Peyer's patch (tissue), 4 donors: ENCODE measurements at regions not wholly inside any gene's neighbourhood (a gene's known extent, or its start where the extent isn't known, plus 50 kb on each side); places are given as distances from the start of the nearest gene placed in this dataset.

Experiments used
- DNase-seq, 3 donors: peaks; one replicate each; pipeline ENCODE4 v3.0.0-alpha.2; 2017 to 2019
- H3K27ac ChIP-seq, 4 donors: fragments of 200-600 bp; sonication (generic); one replicate each; pipeline ENCODE4 v1.5.1; 2016 to 2019
- H3K27me3 ChIP-seq, 2 donors: fragments of 200-600 bp; sonication (generic); one replicate each; pipeline ENCODE4 v1.5.1; 2019
- H3K36me3 ChIP-seq, 3 donors: fragments of 200-600 bp; sonication (generic); one replicate each; pipeline ENCODE4 v1.5.1; 2016 to 2019
- H3K4me1 ChIP-seq, 4 donors: fragments of 200-600 bp; sonication (generic); one replicate each; pipeline ENCODE4 v1.5.1; 2016 to 2019
- H3K4me3 ChIP-seq, 4 donors: fragments of 200-600 bp; sonication (generic); 1 replicate in 3 of 4; 2 replicates in 1 of 4; pipeline ENCODE4 v1.5.1; 2016 to 2019; ENCODE audit warnings: mild to moderate bottlenecking in 1 of 4
- H3K9me3 ChIP-seq, 4 donors: fragments of 200-600 bp; sonication (generic); one replicate each; pipeline ENCODE4 v1.5.1; 2016 to 2019; ENCODE audit warnings: mild to moderate bottlenecking in 1 of 4
- CTCF ChIP-seq, 6 experiments: fragments of 450-650 bp in 4 of 6; fragments of 200-600 bp in 2 of 6; sonication (generic) in 1 of 6; IDR thresholded peaks; one replicate each; pipeline ENCODE4 v1.5.1; 2017 to 2019; ENCODE audit warnings: antibody characterized with exemption in 6 of 6, mild to moderate bottlenecking in 3 of 6, moderate library complexity in 1 of 6
- POLR2A ChIP-seq, 2 donors: fragments of 450-650 bp; IDR thresholded peaks; one replicate each; pipeline ENCODE4 v1.5.1; 2017; ENCODE audit warnings: antibody characterized with exemption in 2 of 2, mild to moderate bottlenecking in 2 of 2, moderate library complexity in 2 of 2

GRCh38 chr4:123017636-123018395, 95.4 kb upstream of the NUDT6 start:
- Histone ChIP-seq H3K27ac (no peak overlapping the region), H3K4me1 (no peaks in the 10 kb centered on the region), H3K27me3 (no peaks in the 10 kb centered on the region), H3K36me3 (peaks cover 0 to 3% (median 0%) of the 10 kb centered on the region in 3 donors), H3K9me3 (no peaks in the 10 kb centered on the region), H3K4me3 (no peak overlapping the region)
- DNase-seq: no peak
- TF ChIP-seq POLR2A (IDR thresholded peaks at IDR 0.05): no peak
- TF ChIP-seq CTCF (IDR thresholded peaks at IDR 0.05): no peak

GRCh38 chr4:123018396-123018775, 96.0 kb upstream of the NUDT6 start:
- H3K27ac ChIP-seq: no peak overlapping the region
- peaks cover 0 to 3% (median 0%) of the 10 kb centered on the region in 3 donors for H3K36me3 ChIP-seq
- no peak for DNase-seq
- no peak overlapping the region for H3K4me3 ChIP-seq
- no peaks in the 10 kb centered on the region for H3K4me1 ChIP-seq
- H3K9me3 ChIP-seq: no peaks in the 10 kb centered on the region
- H3K27me3 ChIP-seq: no peaks in the 10 kb centered on the region
- TF ChIP-seq POLR2A (IDR thresholded peaks at IDR 0.05) (no peak), CTCF (IDR thresholded peaks at IDR 0.05) (no peak)

- Histone ChIP-seq H3K36me3 (peaks cover 0 to 3% (median 0%) of the 10 kb centered on the region in 3 donors), H3K4me3 (no peak overlapping the region), H3K27ac (no peak overlapping the region), H3K4me1 (no peaks in the 10 kb centered on the region), H3K27me3 (no peaks in the 10 kb centered on the region), H3K9me3 (no peaks in the 10 kb centered on the region)
- DNase-seq: no peak
- TF ChIP-seq POLR2A (IDR thresholded peaks at IDR 0.05) (no peak), CTCF (IDR thresholded peaks at IDR 0.05) (no peak)
These were observed 97.9 kb upstream of the NUDT6 start for GRCh38 chr4:123020285-123020684.

GRCh38 chr4:123023647-123024046, 101.2 kb upstream of the NUDT6 start:
- Histone ChIP-seq H3K4me1 (no peaks in the 10 kb centered on the region), H3K4me3 (no peak overlapping the region)
- TF ChIP-seq POLR2A (IDR thresholded peaks at IDR 0.05): no peak
- no peak for TF ChIP-seq CTCF (IDR thresholded peaks at IDR 0.05)

GRCh38 chr4:123024710-123025109, 102.3 kb upstream of the NUDT6 start:
- H3K27me3 ChIP-seq: no peaks in the 10 kb centered on the region
- DNase-seq: no peak
- TF ChIP-seq POLR2A (IDR thresholded peaks at IDR 0.05): no peak
- TF ChIP-seq CTCF (IDR thresholded peaks at IDR 0.05): no peak
- H3K36me3 ChIP-seq: peaks cover 0 to 3% (median under 1%) of the 10 kb centered on the region in 3 donors
- H3K4me1 ChIP-seq: no peaks in the 10 kb centered on the region
- no peaks in the 10 kb centered on the region for H3K9me3 ChIP-seq
- no peak overlapping the region for H3K27ac ChIP-seq
- H3K4me3 ChIP-seq: no peak overlapping the region

More at GRCh38 chr4:123023647-123024046, 101.2 kb upstream of the NUDT6 start:
- H3K27me3 ChIP-seq: no peaks in the 10 kb centered on the region
- no peak overlapping the region for H3K27ac ChIP-seq
- DNase-seq: no peak
- H3K36me3 ChIP-seq: peaks cover 0 to 3% (median 0%) of the 10 kb centered on the region in 3 donors
- no peaks in the 10 kb centered on the region for H3K9me3 ChIP-seq
